Gastroesophageal sphincter (tissue), 4 donors: ENCODE measurements at regions not wholly inside any gene's neighbourhood (a gene's known extent, or its start where the extent isn't known, plus 50 kb on each side); places are given as distances from the start of the nearest gene placed in this dataset.

ENCODE experiments used
- ATAC-seq: fragments of 150-250 bp; one replicate; pipeline ENCODE4 v1.9.1; 2016; ENCODE audit warnings: mild to moderate bottlenecking, moderate library complexity
- H3K27ac ChIP-seq, 4 donors: fragments of 200-600 bp; sonication (generic) in 3 of 4; 1 replicate in 3 of 4; 2 replicates in 1 of 4; pipeline ENCODE4 v1.5.1; 2016 to 2019
- H3K27me3 ChIP-seq: fragments of 200-600 bp; sonication (generic); one replicate; pipeline ENCODE4 v1.5.1; 2019
- H3K36me3 ChIP-seq, 2 donors: fragments of 200-600 bp; sonication (generic); one replicate each; pipeline ENCODE4 v1.5.1; 2019; ENCODE audit warnings: control low read depth in 1 of 2
- H3K4me1 ChIP-seq, 3 donors: fragments of 200-600 bp; sonication (generic); 1 replicate in 2 of 3; 2 replicates in 1 of 3; pipeline ENCODE4 v1.5.1; 2016 to 2019; ENCODE audit warnings: control low read depth in 2 of 3
- H3K4me3 ChIP-seq, 2 donors: fragments of 200-600 bp; sonication (generic); one replicate each; pipeline ENCODE4 v1.5.1; 2019; ENCODE audit warnings: mild to moderate bottlenecking in 1 of 2, moderate library complexity in 1 of 2
- H3K9me3 ChIP-seq, 3 donors: fragments of 200-600 bp; sonication (generic); one replicate each; pipeline ENCODE4 v1.5.1; 2017 to 2019; ENCODE audit warnings: control low read depth in 2 of 3
- CTCF ChIP-seq, 4 experiments: fragments of 200-600 bp in 2 of 4; fragments of 450-650 bp in 2 of 4; sonication (generic) in 1 of 4; IDR thresholded peaks; one replicate each; pipeline ENCODE4 v1.5.1; 2017 to 2019; ENCODE audit warnings: antibody characterized with exemption in 4 of 4, mild to moderate bottlenecking in 2 of 4, moderate library complexity in 2 of 4
- EP300 ChIP-seq: sonication (generic); formaldehyde crosslinking; IDR thresholded peaks from one replicate; pipeline ENCODE4 v1.6.1; 2017; ENCODE audit warnings: antibody characterized with exemption, mild to moderate bottlenecking
- POLR2A ChIP-seq, 2 donors: fragments of 450-650 bp; IDR thresholded peaks; one replicate each; pipeline ENCODE4 v1.6.1; 2017; ENCODE audit warnings: antibody characterized with exemption in 2 of 2, mild to moderate bottlenecking in 2 of 2, moderate library complexity in 1 of 2
- POLR2AphosphoS5 ChIP-seq: sonication (generic); formaldehyde crosslinking; IDR thresholded peaks from one replicate; pipeline ENCODE4 v1.6.1; 2017; ENCODE audit warnings: antibody characterized with exemption
- WGBS, 2 donors: methylation state at CpG; one replicate each; pipeline ENCODE4 v1.1.5; 2018; ENCODE audit warnings: low coverage in 1 of 2; 5-methylcytosine and 5-hydroxymethylcytosine counted together

DNA sequence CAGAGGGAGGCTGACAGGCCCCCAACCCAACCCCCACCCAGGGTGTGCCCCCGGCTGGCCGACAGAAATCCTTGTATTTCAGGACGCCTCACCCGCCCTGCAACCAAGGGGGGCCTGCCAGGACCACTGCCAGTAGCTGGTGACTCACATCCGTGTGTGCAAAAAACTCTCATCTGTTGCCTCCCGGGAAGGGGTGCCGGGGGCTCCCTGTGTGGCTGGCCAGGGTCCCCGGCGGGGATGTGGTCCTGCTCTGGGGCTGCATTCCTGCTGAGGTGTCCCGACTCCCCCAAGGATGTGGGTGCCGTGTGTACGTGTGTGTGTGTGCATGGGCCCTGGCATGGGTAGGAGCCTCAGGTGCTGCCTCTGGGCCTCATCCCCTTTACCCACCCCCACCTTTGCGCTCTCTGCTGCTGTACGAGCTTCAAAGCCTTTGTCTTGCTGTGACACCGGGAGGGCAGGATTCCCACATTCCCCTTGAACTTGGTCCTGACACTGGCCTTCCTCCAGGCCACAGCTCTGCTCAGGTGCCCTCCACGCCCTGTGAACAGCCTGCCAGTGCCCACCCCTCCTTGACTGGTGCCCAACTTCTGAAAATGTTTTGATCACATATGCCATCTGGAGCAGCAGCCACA, 226.3 kb upstream of the HDAC4 start:
- H3K27ac ChIP-seq, result no peak overlapping the region
- ATAC-seq, result no peak
- WGBS, 2 donors, result no CpG with 5 or more reads among the region's 16 CpGs

GRCh38 chr2:239625971-239626734, 225.3 kb upstream of the HDAC4 start:
- no peaks in the 10 kb centered on the region for H3K27me3 ChIP-seq
- no peaks in the 10 kb centered on the region for H3K36me3 ChIP-seq
- no peak overlapping the region for H3K4me3 ChIP-seq
- H3K4me1 ChIP-seq, result peaks cover 0 to 13% (median 2%) of the 10 kb centered on the region in 3 donors
- H3K9me3 ChIP-seq, result no peaks in the 10 kb centered on the region
- WGBS, 2 donors, result 90 to 100% methylated on average over 1 to 3 of the region's 8 CpGs
- no peak for ATAC-seq
- TF ChIP-seq POLR2A (IDR thresholded peaks at IDR 0.05), result no peak
- no peak overlapping the region for H3K27ac ChIP-seq

More for the DNA sequence above, 226.3 kb upstream of the HDAC4 start:
- peaks cover 0 to 16% (median 3%) of the 10 kb centered on the region in 3 donors for H3K4me1 ChIP-seq
- H3K36me3 ChIP-seq, result no peaks in the 10 kb centered on the region
- H3K27me3 ChIP-seq, result no peaks in the 10 kb centered on the region
- TF ChIP-seq POLR2AphosphoS5 (no peak), POLR2A (IDR thresholded peaks at IDR 0.05) (no peak)
- no peaks in the 10 kb centered on the region for H3K9me3 ChIP-seq
- no peak overlapping the region for H3K4me3 ChIP-seq

DNA sequence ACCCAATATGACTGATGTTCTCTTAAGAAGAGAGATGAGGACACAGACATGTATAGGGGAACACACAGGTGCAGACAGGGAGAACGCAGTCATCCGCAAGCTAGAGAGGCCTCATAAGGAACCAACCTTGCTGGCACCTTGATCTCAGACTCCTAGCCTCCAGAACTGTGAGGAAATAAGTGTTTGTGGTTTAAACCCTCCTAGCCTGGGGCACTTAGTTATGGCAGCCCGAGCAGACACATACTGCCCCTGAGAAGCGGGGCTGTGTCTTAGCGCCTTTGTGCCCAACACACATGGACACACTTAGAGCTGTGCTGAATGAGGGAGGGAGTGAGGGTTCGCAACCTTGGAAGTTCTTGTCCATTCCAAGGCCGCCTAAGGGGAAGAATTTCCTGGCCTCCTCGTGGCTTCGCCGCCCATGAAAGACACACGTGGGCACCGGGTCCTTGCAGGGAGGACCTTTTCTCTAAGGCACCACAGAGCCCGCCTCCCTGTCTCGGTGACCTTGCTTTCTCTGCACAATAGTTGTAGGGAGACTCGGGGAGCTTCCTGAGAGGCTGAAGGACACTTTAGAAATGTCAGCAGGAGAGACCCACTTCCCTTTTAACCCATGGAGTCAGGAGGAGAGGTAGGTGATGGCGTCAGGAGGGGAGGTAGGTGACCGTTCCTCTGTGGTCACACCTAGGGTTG, 224.5 kb upstream of the HDAC4 start:
- no peak for ATAC-seq
- no peak for TF ChIP-seq POLR2AphosphoS5
- no peak for TF ChIP-seq CTCF (IDR thresholded peaks at IDR 0.05)
- no peak for TF ChIP-seq POLR2A (IDR thresholded peaks at IDR 0.05)
- no peak for TF ChIP-seq EP300
- Histone ChIP-seq H3K4me3 (no peak overlapping the region), H3K27ac (no peak overlapping the region), H3K4me1 (peaks cover 0 to 4% (median 0%) of the 10 kb centered on the region in 3 donors), H3K9me3 (no peaks in the 10 kb centered on the region), H3K36me3 (no peaks in the 10 kb centered on the region), H3K27me3 (no peaks in the 10 kb centered on the region)
- 96 to 100% methylated on average over 3 to 4 of the region's 17 CpGs for WGBS, 2 donors

DNA sequence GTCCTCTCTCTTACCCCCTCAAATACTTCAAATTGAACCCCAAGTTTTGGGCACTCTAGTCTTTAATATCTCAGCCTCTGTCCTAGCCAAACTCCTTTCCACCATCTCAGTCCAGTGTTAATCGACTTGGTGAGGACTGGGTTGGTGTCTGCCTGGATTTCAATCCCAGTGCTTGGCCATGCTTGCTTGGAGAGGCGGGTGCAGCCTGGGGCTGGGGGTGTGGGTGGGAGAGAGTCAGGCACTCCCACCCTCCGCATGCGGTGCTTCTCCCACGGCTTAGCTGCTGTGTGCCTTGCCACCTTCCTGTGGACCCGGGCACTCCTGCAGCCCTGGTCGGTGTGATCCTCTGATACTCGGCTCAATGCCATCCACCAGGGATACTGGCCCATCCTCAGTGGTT, 220.8 kb upstream of the HDAC4 start:
- no peak for ATAC-seq
- Histone ChIP-seq H3K4me3 (no peak overlapping the region), H3K4me1 (no peaks in the 10 kb centered on the region), H3K36me3 (no peaks in the 10 kb centered on the region), H3K27me3 (no peaks in the 10 kb centered on the region), H3K27ac (no peak overlapping the region), H3K9me3 (peaks cover 0 to 23% (median 0%) of the 10 kb centered on the region in 3 donors)
- TF ChIP-seq CTCF (IDR thresholded peaks at IDR 0.05), result no peak
- no peak for TF ChIP-seq POLR2AphosphoS5
- TF ChIP-seq POLR2A (IDR thresholded peaks at IDR 0.05), result no peak
- TF ChIP-seq EP300, result no peak
- WGBS, 2 donors, result 100% methylated on average over 2 of the region's 8 CpGs; no CpG with 5 or more reads in 1 of the 2 donors

DNA sequence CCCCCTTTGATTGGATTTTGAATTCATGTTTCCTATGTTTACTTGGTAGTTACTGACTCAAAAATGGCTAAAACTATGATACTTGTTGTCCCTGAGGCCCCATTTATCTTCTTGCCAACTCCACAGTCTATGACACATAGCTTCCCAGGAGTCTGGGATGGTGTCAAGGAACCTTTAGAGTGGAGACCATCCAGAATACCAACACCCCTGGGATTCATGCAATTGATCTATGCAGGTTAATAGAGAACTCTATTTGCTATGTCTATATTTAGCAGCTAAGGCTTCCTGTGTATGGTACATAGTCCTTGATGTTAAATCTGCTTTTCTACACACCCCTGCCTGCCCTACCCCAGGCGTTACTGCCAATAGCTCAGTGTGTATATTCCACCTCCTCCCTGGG, 218.5 kb upstream of the HDAC4 start:
- peaks cover 0 to 31% (median 0%) of the 10 kb centered on the region in 3 donors for H3K9me3 ChIP-seq
- no peak for ATAC-seq
- no peak overlapping the region for H3K27ac ChIP-seq
- no peaks in the 10 kb centered on the region for H3K27me3 ChIP-seq
- TF ChIP-seq EP300, result no peak
- no peak for TF ChIP-seq POLR2AphosphoS5
- no peak for TF ChIP-seq POLR2A (IDR thresholded peaks at IDR 0.05)
- TF ChIP-seq CTCF (IDR thresholded peaks at IDR 0.05), result no peak
- 75 to 100% methylated on average over 1 of the region's 1 CpG for WGBS, 2 donors
- H3K36me3 ChIP-seq, result no peaks in the 10 kb centered on the region
- H3K4me3 ChIP-seq, result no peak overlapping the region
- no peaks in the 10 kb centered on the region for H3K4me1 ChIP-seq
